Activated CD4-positive, CD25-positive, alpha-beta regulatory T cell (primary cell): ENCODE measurements at regions not wholly inside any gene's neighbourhood (a gene's known extent, or its start where the extent isn't known, plus 50 kb on each side); places are given as distances from the start of the nearest gene placed in this dataset.
A peak's percentile ranks its signal among the peaks of the same experiment; 100 is the strongest.

ENCODE experiments used
- DNase-seq, 4 experiments: peaks; one replicate each; lab custom pipeline; 2025; lab: John Stamatoyannopoulos, UW

- DNase-seq = no peak
Observed at GRCh38 chr7:106775975-106776607, 89.0 kb upstream of the PIK3CG start.

- DNase-seq = no peak
Observed at GRCh38 chr7:106776618-106777347, 88.3 kb upstream of the PIK3CG start.

- DNase-seq = no peak
Observed at GRCh38 chr7:106777674-106778299, 87.3 kb upstream of the PIK3CG start.

- no peak for DNase-seq
Observed at GRCh38 chr7:106778656-106779250, 86.3 kb upstream of the PIK3CG start.

GRCh38 chr7:106779877-106780276, 85.2 kb upstream of the PIK3CG start:
- DNase-seq = no peak

- no peak for DNase-seq
Observed at GRCh38 chr7:106781007-106781406, 84.1 kb upstream of the PIK3CG start.

- DNase-seq = no peak
Observed at GRCh38 chr7:106781828-106782544, 83.1 kb upstream of the PIK3CG start.

- no peak for DNase-seq
Observed at GRCh38 chr7:106783286-106783685, 81.8 kb upstream of the PIK3CG start.

- no peak for DNase-seq
Observed at GRCh38 chr7:106788637-106789036, 76.4 kb upstream of the PIK3CG start.

GRCh38 chr7:106791526-106791925, 73.6 kb upstream of the PIK3CG start:
- no peak for DNase-seq

- no peak for DNase-seq
Observed at GRCh38 chr7:106792233-106792926, 72.7 kb upstream of the PIK3CG start.

- peak in 1 of 4 experiments; percentile 18 for DNase-seq
Observed at GRCh38 chr7:106793015-106793975, 71.8 kb upstream of the PIK3CG start.

- DNase-seq = no peak
Observed at GRCh38 chr7:106794276-106795083, 70.6 kb upstream of the PIK3CG start.

GRCh38 chr7:106795084-106795876, 69.8 kb upstream of the PIK3CG start:
- no peak for DNase-seq

GRCh38 chr7:106795877-106796231, 69.2 kb upstream of the PIK3CG start:
- DNase-seq = no peak

GRCh38 chr7:106797937-106798336, 67.1 kb upstream of the PIK3CG start:
- no peak for DNase-seq

- DNase-seq = no peak
Observed at GRCh38 chr7:106802589-106802988, 62.5 kb upstream of the PIK3CG start.

GRCh38 chr7:106806556-106806955, 58.5 kb upstream of the PIK3CG start:
- no peak for DNase-seq

- DNase-seq = no peak
Observed at GRCh38 chr7:106807474-106807873, 57.6 kb upstream of the PIK3CG start.
